B cell (primary cell): ENCODE measurements at regions not wholly inside any gene's neighbourhood (a gene's known extent, or its start where the extent isn't known, plus 50 kb on each side); places are given as distances from the start of the nearest gene placed in this dataset.

Experiments used
- ATAC-seq: fragments of 200-7000 bp; cut with Tn5 transposase; one replicate; pipeline ENCODE4 v1.10.0; 2021; ENCODE audit warnings: low read depth, mild to moderate bottlenecking, moderate number of reproducible peaks, moderate library complexity
- CTCF ChIA-PET: fragments of 350-600 bp; sonication (Branson Sonifier 250); formaldehyde crosslinking; loops from one replicate; lab custom pipeline; 2021; ENCODE audit warnings: antibody characterized with exemption, inconsistent platforms; lab: Charles Lee
- POLR2A ChIA-PET: fragments of 350-600 bp; sonication (Branson Sonifier 250); formaldehyde crosslinking; loops from one replicate; lab custom pipeline; 2021; ENCODE audit warnings: antibody characterized with exemption; lab: Charles Lee
- DNase-seq: peaks from one replicate; pipeline ENCODE4 v3.0.0; 2013
- H2AFZ ChIP-seq: 2 replicates; pipeline ENCODE4 v1.6.1; 2012; ENCODE audit warnings: mild to moderate bottlenecking, low read depth, low read length; ENCODE audit not compliant: insufficient read depth, poor library complexity, severe bottlenecking
- H3K27ac ChIP-seq, 2 donors: 1 replicate in 1 of 2; 2 replicates in 1 of 2; pipeline ENCODE4 v1.5.1; 2012 to 2013; ENCODE audit warnings: low read length in 2 of 2, mild to moderate bottlenecking in 2 of 2, moderate library complexity in 1 of 2
- H3K27me3 ChIP-seq, 4 experiments: fragments of 200-600 bp in 1 of 4; sonication (generic) in 1 of 4; replicated peaks in 1 of 4; 1 replicate in 2 of 4; 2 replicates in 2 of 4; pipeline versions ENCODE4 v1.6.1 to v1.7.0; 2013 to 2016; ENCODE audit warnings: low read length in 3 of 4, mild to moderate bottlenecking in 2 of 4, mixed read lengths in 1 of 4, moderate library complexity in 1 of 4; ENCODE audit not compliant: insufficient read depth in 4 of 4, control insufficient read depth in 3 of 4; ENCODE audit errors: control extremely low read depth in 1 of 4
- H3K36me3 ChIP-seq, 2 experiments: replicated peaks in 1 of 2; 1 replicate in 1 of 2; 2 replicates in 1 of 2; pipeline versions ENCODE4 v1.6.1 to v1.7.1; 2013; ENCODE audit warnings: low read length in 1 of 2; ENCODE audit not compliant: insufficient read depth in 2 of 2, control insufficient read depth in 1 of 2; ENCODE audit errors: control extremely low read depth in 1 of 2, extremely low read depth in 1 of 2
- H3K4me1 ChIP-seq, 2 donors: fragments of 200-600 bp in 1 of 2; sonication (generic) in 1 of 2; 1 replicate in 1 of 2; 2 replicates in 1 of 2; pipeline versions ENCODE4 v1.5.1 to v1.6.1; 2013 to 2017; ENCODE audit warnings: low read length in 2 of 2; ENCODE audit not compliant: control insufficient read depth in 2 of 2, insufficient read depth in 2 of 2
- H3K4me2 ChIP-seq: replicated peaks from 2 replicates; pipeline ENCODE3; 2012; ENCODE audit warnings: mild to moderate bottlenecking, low read depth, low read length; ENCODE audit not compliant: poor library complexity, severe bottlenecking
- H3K4me3 ChIP-seq, 5 experiments: fragments of 200-600 bp in 1 of 5; sonication (generic) in 1 of 5; 1 replicate in 3 of 5; 2 replicates in 2 of 5; pipeline versions ENCODE4 v1.5.1 to v1.7.0; 2011 to 2016; ENCODE audit warnings: low read length in 4 of 5, mild to moderate bottlenecking in 4 of 5, low read depth in 2 of 5, control low read depth in 1 of 5, moderate library complexity in 1 of 5; ENCODE audit not compliant: insufficient read depth in 1 of 5; ENCODE audit errors: control extremely low read depth in 1 of 5, extremely low read depth in 1 of 5
- H3K79me2 ChIP-seq: fragments of 200-600 bp; sonication (generic); one replicate; pipeline ENCODE4 v1.6.0; 2016; ENCODE audit warnings: low read length; ENCODE audit not compliant: control insufficient read depth, insufficient read depth
- H3K9ac ChIP-seq: fragments of 200-600 bp; sonication (generic); 2 replicates; pipeline ENCODE4 v1.6.1; 2017; ENCODE audit warnings: mild to moderate bottlenecking, low read length, moderate library complexity
- H3K9me3 ChIP-seq, 3 donors: one replicate each; pipeline versions ENCODE4 v1.6.1 to v1.7.1; 2013; ENCODE audit warnings: low read length in 2 of 3; ENCODE audit not compliant: control insufficient read depth in 2 of 3, insufficient read depth in 1 of 3; ENCODE audit errors: control extremely low read depth in 1 of 3
- H4K20me1 ChIP-seq: 2 replicates; pipeline ENCODE4 v1.6.0; 2012; ENCODE audit warnings: mild to moderate bottlenecking, low read length; ENCODE audit not compliant: insufficient read depth, control insufficient read depth, poor library complexity, severe bottlenecking
- H3K27ac Mint-ChIP-seq: one replicate; pipeline ENCODE4 v1.8.0; 2021; ENCODE audit warnings: mixed read lengths
- H3K27me3 Mint-ChIP-seq: one replicate; pipeline ENCODE4 v1.8.0; 2021; ENCODE audit warnings: mixed read lengths
- H3K4me1 Mint-ChIP-seq: one replicate; pipeline ENCODE4 v1.8.0; 2021; ENCODE audit warnings: mixed read lengths
- H3K4me3 Mint-ChIP-seq: one replicate; pipeline ENCODE4 v1.8.0; 2021; ENCODE audit warnings: mixed read lengths
- H3K9me3 Mint-ChIP-seq: one replicate; pipeline ENCODE4 v1.8.0; 2022; ENCODE audit warnings: mixed read lengths; ENCODE audit not compliant: insufficient read depth
- CTCF ChIP-seq: fragments of 200-600 bp; IDR thresholded peaks from one replicate; pipeline ENCODE4 v1.8.0; 2022; ENCODE audit warnings: antibody characterized with exemption, mild to moderate bottlenecking
- EZH2 ChIP-seq: IDR thresholded peaks from 2 replicates; pipeline ENCODE4 v1.6.1; 2012; ENCODE audit warnings: borderline replicate concordance, low read depth, mild to moderate bottlenecking, moderate library complexity, low read length; ENCODE audit not compliant: insufficient read depth, poor library complexity, severe bottlenecking
- WGBS: methylation state at CpG from one replicate; pipeline ENCODE4 v1.1.5; 2013; ENCODE audit warnings: missing lambda C conversion rate; ENCODE audit not compliant: insufficient coverage; 5-methylcytosine and 5-hydroxymethylcytosine counted together
- intact Hi-C: fragments of 100-400 bp; cut with micrococcal nuclease; formaldehyde crosslinking; loops from one replicate; pipeline ENCODE4 v1.10.0; 2022

DNA sequence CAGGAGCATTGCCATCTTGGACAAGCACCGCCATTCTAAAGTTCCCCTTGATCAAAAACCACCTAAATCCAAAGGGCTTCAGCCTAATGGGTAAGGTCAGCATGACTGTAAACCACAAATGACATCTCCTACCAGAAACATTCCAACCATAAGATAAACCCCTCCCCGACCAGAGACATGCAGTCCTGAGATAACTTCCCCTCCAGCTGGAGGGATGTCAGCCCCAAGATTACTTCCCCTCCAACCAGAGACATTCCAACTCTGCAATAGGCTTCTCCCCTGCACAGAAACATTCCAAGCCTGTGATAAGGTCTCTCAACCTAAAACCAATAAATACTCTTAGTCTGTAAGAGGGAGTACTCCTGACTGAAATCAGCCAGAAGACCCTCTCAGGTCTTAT, 62.7 kb upstream of the DNAJC19 start:
- Histone ChIP-seq H3K4me1 (no peaks in the 10 kb centered on the region), H3K27me3 (peaks cover 0 to 2% (median 0%) of the 10 kb centered on the region in 4 experiments), H3K27ac (no peak overlapping the region), H3K9ac (no peak overlapping the region), H3K4me3 (no peak overlapping the region), H2AFZ (no peak overlapping the region), H4K20me1 (no peaks in the 10 kb centered on the region), H3K79me2 (no peaks in the 10 kb centered on the region), H3K36me3 (no peaks in the 10 kb centered on the region), H3K9me3 (no peaks in the 10 kb centered on the region), H3K4me2 (no peak overlapping the region)
- no peak for ATAC-seq
- Mint-ChIP-seq H3K4me3 (no peak overlapping the region), H3K27ac (no peak overlapping the region), H3K27me3 (peaks cover 19% of the 10 kb centered on the region), H3K9me3 (no peaks in the 10 kb centered on the region), H3K4me1 (no peaks in the 10 kb centered on the region)
- POLR2A ChIA-PET, result no interaction called here
- CTCF ChIA-PET, result no interaction called here
- intact Hi-C loops, result no loop called here
- 80% methylated on average over 1 of the region's 2 CpGs for WGBS
- no peak for DNase-seq
- TF ChIP-seq CTCF, result no peak
- no peak for TF ChIP-seq EZH2

GRCh38 chr3:181050738-181051137, 61.2 kb upstream of the DNAJC19 start:
- TF ChIP-seq CTCF, result no peak
- TF ChIP-seq EZH2, result no peak
- Histone ChIP-seq H3K79me2 (no peaks in the 10 kb centered on the region), H3K4me2 (no peak overlapping the region), H2AFZ (no peak overlapping the region), H3K9me3 (peaks cover 0 to 5% (median 0%) of the 10 kb centered on the region in 3 donors), H4K20me1 (no peaks in the 10 kb centered on the region), H3K4me3 (no peak overlapping the region), H3K36me3 (no peaks in the 10 kb centered on the region), H3K27ac (no peak overlapping the region), H3K27me3 (peaks cover 0 to 4% (median 0%) of the 10 kb centered on the region in 4 experiments), H3K4me1 (no peaks in the 10 kb centered on the region), H3K9ac (no peak overlapping the region)
- intact Hi-C loops, result no loop called here
- DNase-seq (no peak), ATAC-seq (no peak)
- Mint-ChIP-seq H3K4me3 (no peak overlapping the region), H3K27ac (no peak overlapping the region), H3K27me3 (peaks cover 19% of the 10 kb centered on the region), H3K4me1 (no peaks in the 10 kb centered on the region), H3K9me3 (no peaks in the 10 kb centered on the region)
- POLR2A ChIA-PET, result no interaction called here
- 22% methylated on average over 1 of the region's 1 CpG for WGBS
- CTCF ChIA-PET, result no interaction called here
